ENCODE measurements at regions not wholly inside any gene's neighbourhood (a gene's known extent, or its start where the extent isn't known, plus 50 kb on each side); places are given as distances from the start of the nearest gene placed in this dataset.
"Not testable (repeated sequence)": the region's sequence is repeated elsewhere in the genome, so short reads cannot be mapped to it uniquely, and the experiment has no call there.

DNA sequence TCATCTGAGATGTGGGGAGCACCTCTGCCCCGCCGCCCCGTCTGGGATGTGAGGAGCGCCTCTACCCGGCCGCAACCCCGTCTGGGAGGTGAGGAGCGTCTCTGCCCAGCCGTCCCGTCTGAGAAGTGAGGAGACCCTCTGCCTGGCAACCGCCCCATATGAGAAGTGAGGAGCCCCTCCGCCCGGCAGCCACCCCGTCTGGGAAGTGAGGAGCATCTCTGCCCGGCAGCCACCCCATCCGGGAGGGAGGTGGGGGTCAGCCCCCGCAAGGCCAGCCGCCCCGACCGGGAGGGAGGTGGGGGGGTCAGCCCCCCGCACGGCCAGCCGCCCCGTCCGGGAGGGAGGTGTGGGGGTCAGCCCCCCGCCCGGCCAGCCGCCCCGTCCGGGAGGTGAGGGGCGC lies 89.9 kb downstream of the PHLDA1 start:
- TF ChIP-seq CTCF (conservative IDR thresholded peaks at IDR 0.05; ENCODE audit: low read depth, low read length); RFX5 (IDR thresholded peaks at IDR 0.05; ENCODE audit: low read depth, low read length); MXI1 (IDR thresholded peaks at IDR 0.05; ENCODE audit: borderline replicate concordance, low read depth, low read length): not testable (repeated sequence)
